Karpas-422 (cell line): ENCODE measurements at regions not wholly inside any gene's neighbourhood (a gene's known extent, or its start where the extent isn't known, plus 50 kb on each side); places are given as distances from the start of the nearest gene placed in this dataset.

Experiments
- DNase-seq: peaks from one replicate; pipeline ENCODE4 v3.0.0-alpha.2; 2015
- H2AFZ ChIP-seq: fragments of 200-600 bp; sonication (generic); 2 replicates; pipeline ENCODE4 v1.6.1; 2014; ENCODE audit warnings: antibody characterized with exemption, low read length, mixed read lengths
- H3K27ac ChIP-seq: fragments of 200-600 bp; sonication (generic); 2 replicates; pipeline ENCODE4 v1.5.1; 2014; ENCODE audit warnings: mild to moderate bottlenecking, low read length, moderate library complexity
- H3K27me3 ChIP-seq: fragments of 200-600 bp; sonication (generic); 2 replicates; pipeline ENCODE4 v1.6.1; 2014; ENCODE audit warnings: low read length, mixed read lengths
- H3K36me3 ChIP-seq: fragments of 200-600 bp; sonication (generic); 2 replicates; pipeline ENCODE4 v1.6.1; 2014; ENCODE audit warnings: low read length, mixed read lengths; ENCODE audit not compliant: insufficient read depth
- H3K4me1 ChIP-seq: fragments of 200-600 bp; sonication (generic); 2 replicates; pipeline ENCODE4 v1.6.1; 2014; ENCODE audit warnings: mild to moderate bottlenecking, low read length, mixed read lengths
- H3K4me2 ChIP-seq: fragments of 200-600 bp; sonication (generic); 2 replicates; pipeline ENCODE4 v1.6.1; 2014; ENCODE audit warnings: low read length, low read depth, mild to moderate bottlenecking; ENCODE audit not compliant: poor library complexity, severe bottlenecking
- H3K4me3 ChIP-seq: fragments of 200-600 bp; sonication (generic); 2 replicates; pipeline ENCODE4 v1.5.1; 2014; ENCODE audit warnings: mild to moderate bottlenecking, antibody characterized with exemption, low read length, mixed read lengths
- H3K79me2 ChIP-seq: fragments of 200-600 bp; sonication (generic); 2 replicates; pipeline ENCODE4 v1.6.1; 2014; ENCODE audit warnings: mild to moderate bottlenecking, low read length, mixed read lengths
- H3K9ac ChIP-seq: fragments of 200-600 bp; sonication (generic); 2 replicates; pipeline ENCODE4 v1.6.0; 2014; ENCODE audit warnings: low read length
- H3K9me2 ChIP-seq: fragments of 200-600 bp; sonication (generic), shearing (Covaris generic); replicated peaks from 2 replicates; pipeline ENCODE4 v1.6.0; 2014; ENCODE audit warnings: mild to moderate bottlenecking, low read length, moderate library complexity; ENCODE audit not compliant: insufficient read depth
- H3K9me3 ChIP-seq: fragments of 300-700, 200-600 bp; sonication (generic); 2 replicates; pipeline ENCODE4 v1.6.1; 2014; ENCODE audit warnings: low read length, mixed read lengths
- H4K20me1 ChIP-seq: fragments of 200-600 bp; sonication (generic); 2 replicates; pipeline ENCODE4 v1.6.1; 2014; ENCODE audit warnings: mild to moderate bottlenecking, antibody characterized with exemption, low read length, low read depth; ENCODE audit not compliant: insufficient read depth

DNA sequence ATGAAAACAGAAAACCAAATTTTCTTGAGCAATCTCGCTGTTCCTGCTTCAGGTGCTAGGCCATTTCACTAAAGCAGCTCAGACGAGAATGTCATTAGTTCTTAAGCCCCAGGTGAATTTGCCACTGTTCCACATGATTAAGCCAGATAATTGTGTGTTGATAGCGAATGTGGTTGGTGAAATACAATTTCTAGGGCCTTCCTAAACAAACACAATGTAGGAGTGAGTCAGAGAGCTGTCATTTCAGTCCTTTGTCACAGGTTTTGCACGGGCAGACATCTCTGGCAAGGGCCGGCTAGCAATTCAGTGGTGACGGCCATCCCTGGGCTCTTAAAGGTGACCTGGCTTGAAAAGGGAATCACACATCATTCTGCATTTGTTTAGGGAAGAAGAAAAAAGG is 170.7 kb downstream of the TMEM182 start:
- Histone ChIP-seq H4K20me1 (no peaks in the 10 kb centered on the region), H3K4me2 (no peak overlapping the region), H3K27me3 (no peaks in the 10 kb centered on the region), H3K4me3 (no peak overlapping the region), H3K4me1 (no peaks in the 10 kb centered on the region), H3K9ac (no peak overlapping the region), H3K36me3 (no peaks in the 10 kb centered on the region), H3K9me2 (no peaks in the 10 kb centered on the region), H3K9me3 (no peaks in the 10 kb centered on the region), H3K79me2 (no peaks in the 10 kb centered on the region), H3K27ac (no peak overlapping the region), H2AFZ (no peak overlapping the region)
- DNase-seq: no peak

- no peak overlapping the region for H3K9ac ChIP-seq
- peaks cover 10% of the 10 kb centered on the region for H3K4me1 ChIP-seq
- no peak overlapping the region for H3K27ac ChIP-seq
- H3K4me3 ChIP-seq: no peak overlapping the region
- no peak overlapping the region for H2AFZ ChIP-seq
- H4K20me1 ChIP-seq: no peaks in the 10 kb centered on the region
- no peaks in the 10 kb centered on the region for H3K9me3 ChIP-seq
- no peaks in the 10 kb centered on the region for H3K27me3 ChIP-seq
- H3K4me2 ChIP-seq: no peak overlapping the region
- no peaks in the 10 kb centered on the region for H3K9me2 ChIP-seq
- no peaks in the 10 kb centered on the region for H3K36me3 ChIP-seq
- no peaks in the 10 kb centered on the region for H3K79me2 ChIP-seq
- DNase-seq: no peak
These were observed 177.4 kb downstream of the TMEM182 start for GRCh38 chr2:102939207-102939606.

GRCh38 chr2:102940684-102941083 is 178.9 kb downstream of the TMEM182 start:
- H3K36me3 ChIP-seq: no peaks in the 10 kb centered on the region
- DNase-seq: no peak
- no peaks in the 10 kb centered on the region for H3K9me3 ChIP-seq
- H3K27ac ChIP-seq: no peak overlapping the region
- no peaks in the 10 kb centered on the region for H4K20me1 ChIP-seq
- H3K9ac ChIP-seq: no peak overlapping the region
- H3K4me3 ChIP-seq: no peak overlapping the region
- no peaks in the 10 kb centered on the region for H3K9me2 ChIP-seq
- H3K4me1 ChIP-seq: peaks cover 10% of the 10 kb centered on the region
- H3K4me2 ChIP-seq: no peak overlapping the region
- no peaks in the 10 kb centered on the region for H3K27me3 ChIP-seq
- no peaks in the 10 kb centered on the region for H3K79me2 ChIP-seq
- no peak overlapping the region for H2AFZ ChIP-seq

DNA sequence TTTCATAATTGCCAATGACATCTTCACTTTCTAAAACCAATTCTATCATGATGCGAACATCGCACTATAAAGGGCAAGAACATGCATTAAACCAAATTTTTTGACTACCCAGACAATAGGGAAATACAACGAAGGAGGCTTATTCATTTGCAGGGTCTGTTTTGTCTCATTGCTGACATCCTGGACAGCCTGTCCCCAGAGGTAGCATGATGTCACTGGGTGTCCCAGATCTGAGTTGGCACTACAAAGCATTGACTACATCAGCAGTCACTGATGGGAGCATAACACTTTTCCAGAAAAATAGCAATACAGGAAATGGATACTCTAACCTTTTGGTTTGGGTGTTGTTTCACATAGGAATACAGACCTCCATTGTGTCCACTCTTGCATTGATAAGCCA is 180.3 kb downstream of the TMEM182 start:
- Histone ChIP-seq H3K4me3 (no peak overlapping the region), H3K9ac (no peak overlapping the region), H3K36me3 (no peaks in the 10 kb centered on the region), H3K9me3 (no peaks in the 10 kb centered on the region), H3K4me1 (peaks cover 10% of the 10 kb centered on the region), H3K27me3 (no peaks in the 10 kb centered on the region), H3K4me2 (no peak overlapping the region), H3K9me2 (no peaks in the 10 kb centered on the region), H3K79me2 (no peaks in the 10 kb centered on the region), H3K27ac (no peak overlapping the region), H4K20me1 (no peaks in the 10 kb centered on the region), H2AFZ (no peak overlapping the region)
- no peak for DNase-seq

GRCh38 chr2:102943251-102943650 is 181.4 kb downstream of the TMEM182 start:
- Histone ChIP-seq H4K20me1 (no peaks in the 10 kb centered on the region), H3K4me3 (no peak overlapping the region), H3K27ac (no peak overlapping the region), H3K9me2 (no peaks in the 10 kb centered on the region), H3K27me3 (no peaks in the 10 kb centered on the region), H2AFZ (no peak overlapping the region), H3K36me3 (no peaks in the 10 kb centered on the region), H3K79me2 (no peaks in the 10 kb centered on the region), H3K9me3 (no peaks in the 10 kb centered on the region), H3K9ac (no peak overlapping the region), H3K4me1 (peaks cover 10% of the 10 kb centered on the region), H3K4me2 (no peak overlapping the region)
- DNase-seq: no peak

DNA sequence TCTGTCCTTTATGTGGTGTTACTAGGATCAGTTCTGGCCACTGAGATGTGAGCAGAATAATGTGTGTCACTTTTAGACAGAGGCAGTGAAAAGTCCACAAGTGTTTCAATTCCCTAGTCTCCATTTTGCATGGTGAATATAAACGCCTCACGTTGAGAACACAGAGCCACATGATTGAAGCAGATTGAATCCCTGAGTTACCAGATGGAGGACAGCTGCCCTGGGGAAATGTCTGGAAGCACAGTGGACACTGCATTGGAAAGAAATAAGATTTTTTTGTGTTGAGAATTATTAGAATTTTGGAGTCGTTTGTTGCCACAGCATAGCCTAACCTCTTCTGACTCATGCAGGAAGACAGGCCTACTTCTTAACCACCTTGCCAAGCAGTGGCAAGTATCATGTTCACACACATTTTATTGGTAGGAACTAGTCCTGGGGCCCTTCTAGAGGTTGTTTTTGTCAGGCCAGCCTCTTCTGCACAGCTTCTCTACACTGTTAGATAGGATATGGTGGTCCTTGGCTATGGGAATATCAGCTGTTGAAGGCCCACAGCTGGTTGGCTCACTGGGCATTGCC is 188.6 kb downstream of the TMEM182 start:
- Histone ChIP-seq H3K4me2 (no peak overlapping the region), H3K36me3 (no peaks in the 10 kb centered on the region), H3K4me1 (no peaks in the 10 kb centered on the region), H3K4me3 (no peak overlapping the region), H3K9me2 (no peaks in the 10 kb centered on the region), H3K27ac (no peak overlapping the region), H3K79me2 (no peaks in the 10 kb centered on the region), H4K20me1 (no peaks in the 10 kb centered on the region), H3K9me3 (no peaks in the 10 kb centered on the region), H2AFZ (no peak overlapping the region), H3K9ac (no peak overlapping the region), H3K27me3 (no peaks in the 10 kb centered on the region)
- no peak for DNase-seq

DNA sequence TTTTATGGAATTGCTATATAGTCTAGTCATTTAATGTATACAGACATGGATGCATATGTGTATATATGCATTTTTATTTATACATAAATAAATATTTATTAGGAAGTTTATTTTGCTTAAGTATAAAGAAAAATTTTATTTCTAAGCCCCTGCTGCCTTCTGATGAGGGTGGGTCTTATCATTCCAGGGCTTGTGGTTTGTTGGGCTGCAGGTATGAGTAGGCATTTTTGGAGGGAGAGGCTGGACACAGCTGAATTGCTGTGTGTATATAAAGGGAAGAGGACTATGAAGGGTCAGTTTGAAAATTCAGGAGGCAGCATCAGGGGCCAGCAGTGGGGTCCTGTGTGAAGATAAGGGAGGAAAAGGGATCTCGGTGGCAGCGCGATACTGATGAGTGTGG is 189.4 kb downstream of the TMEM182 start:
- Histone ChIP-seq H3K79me2 (no peaks in the 10 kb centered on the region), H2AFZ (no peak overlapping the region), H3K9me3 (no peaks in the 10 kb centered on the region), H3K4me3 (no peak overlapping the region), H3K9ac (no peak overlapping the region), H3K36me3 (no peaks in the 10 kb centered on the region), H3K27ac (no peak overlapping the region), H3K4me2 (no peak overlapping the region), H3K27me3 (no peaks in the 10 kb centered on the region), H4K20me1 (no peaks in the 10 kb centered on the region), H3K4me1 (no peaks in the 10 kb centered on the region), H3K9me2 (no peaks in the 10 kb centered on the region)
- no peak for DNase-seq

- no peaks in the 10 kb centered on the region for H3K27me3 ChIP-seq
- no peaks in the 10 kb centered on the region for H4K20me1 ChIP-seq
- no peaks in the 10 kb centered on the region for H3K36me3 ChIP-seq
- H3K9me3 ChIP-seq: no peaks in the 10 kb centered on the region
- H2AFZ ChIP-seq: no peak overlapping the region
- no peak overlapping the region for H3K9ac ChIP-seq
- no peak overlapping the region for H3K4me3 ChIP-seq
- H3K4me1 ChIP-seq: no peaks in the 10 kb centered on the region
- no peak for DNase-seq
- H3K4me2 ChIP-seq: no peak overlapping the region
- no peaks in the 10 kb centered on the region for H3K79me2 ChIP-seq
- H3K9me2 ChIP-seq: no peaks in the 10 kb centered on the region
- H3K27ac ChIP-seq: no peak overlapping the region
These were observed 205.6 kb downstream of the TMEM182 start for GRCh38 chr2:102967451-102967850.

DNA sequence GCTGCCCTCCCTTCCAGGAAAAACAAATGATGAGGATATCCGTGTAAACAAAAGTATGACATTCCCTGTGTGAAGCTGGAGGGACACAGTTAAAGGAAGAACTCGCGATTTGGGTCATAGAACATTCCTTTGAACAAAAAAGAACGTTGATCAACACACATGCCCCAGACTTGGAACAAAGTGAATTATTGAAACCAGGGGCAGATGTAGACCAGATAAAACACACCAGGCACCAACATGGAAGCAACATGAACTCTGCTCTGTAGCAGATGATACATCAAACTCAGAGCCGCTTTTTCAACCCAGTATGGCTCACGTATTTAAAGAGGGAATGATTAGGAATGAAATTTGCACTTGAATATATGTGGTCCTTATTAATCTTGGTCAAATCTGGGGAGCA is 206.5 kb downstream of the TMEM182 start:
- H3K9me3 ChIP-seq: no peaks in the 10 kb centered on the region
- no peak for DNase-seq
- no peaks in the 10 kb centered on the region for H3K9me2 ChIP-seq
- no peaks in the 10 kb centered on the region for H3K4me1 ChIP-seq
- no peak overlapping the region for H3K4me2 ChIP-seq
- no peaks in the 10 kb centered on the region for H3K36me3 ChIP-seq
- H4K20me1 ChIP-seq: no peaks in the 10 kb centered on the region
- no peak overlapping the region for H3K9ac ChIP-seq
- no peak overlapping the region for H3K27ac ChIP-seq
- no peak overlapping the region for H3K4me3 ChIP-seq
- H2AFZ ChIP-seq: no peak overlapping the region
- H3K79me2 ChIP-seq: no peaks in the 10 kb centered on the region
- H3K27me3 ChIP-seq: no peaks in the 10 kb centered on the region
